Natural killer cell treated with Interleukin-12 subunit alpha and Interleukin-12 subunit beta and Interleukin-15 and Interleukin-18, amount 100 ng/mL, for 72 hours (primary cell): ENCODE measurements at regions not wholly inside any gene's neighbourhood (a gene's known extent, or its start where the extent isn't known, plus 50 kb on each side); places are given as distances from the start of the nearest gene placed in this dataset.
"Not testable (repeated sequence)": the region's sequence is repeated elsewhere in the genome, so short reads cannot be mapped to it uniquely, and the experiment has no call there.

ENCODE experiments used
- ATAC-seq, 2 donors: fragments of 150-1000 bp; cut with Tn5 transposase in 1 of 2; sonication (Bioruptor Pico), chemical (Tn5 transposase) in 1 of 2; 2 replicates each; pipeline ENCODE4 v1.10.0; 2021
- DNase-seq: peaks from one replicate; pipeline ENCODE4 v3.0.0; 2022; ENCODE audit warnings: low spot score
- H3K27ac Mint-ChIP-seq, 2 donors: 1 replicate in 1 of 2; 2 replicates in 1 of 2; pipeline ENCODE4 v1.8.0; 2022; ENCODE audit warnings: mixed read lengths in 2 of 2, mild to moderate bottlenecking in 1 of 2, moderate library complexity in 1 of 2
- H3K27me3 Mint-ChIP-seq, 2 donors: 1 replicate in 1 of 2; 2 replicates in 1 of 2; pipeline ENCODE4 v1.8.0; 2022; ENCODE audit warnings: mixed read lengths in 2 of 2
- H3K36me3 Mint-ChIP-seq: one replicate; pipeline ENCODE4 v1.8.0; 2022; ENCODE audit warnings: mixed read lengths
- H3K4me1 Mint-ChIP-seq, 2 donors: 1 replicate in 1 of 2; 2 replicates in 1 of 2; pipeline ENCODE4 v1.8.0; 2022; ENCODE audit warnings: low read depth in 2 of 2, mixed read lengths in 2 of 2, mild to moderate bottlenecking in 1 of 2
- H3K4me3 Mint-ChIP-seq: one replicate; pipeline ENCODE4 v1.8.0; 2022; ENCODE audit warnings: mixed read lengths
- H3K9me3 Mint-ChIP-seq: 2 replicates; pipeline ENCODE4 v1.8.0; 2022; ENCODE audit warnings: mixed read lengths

DNA sequence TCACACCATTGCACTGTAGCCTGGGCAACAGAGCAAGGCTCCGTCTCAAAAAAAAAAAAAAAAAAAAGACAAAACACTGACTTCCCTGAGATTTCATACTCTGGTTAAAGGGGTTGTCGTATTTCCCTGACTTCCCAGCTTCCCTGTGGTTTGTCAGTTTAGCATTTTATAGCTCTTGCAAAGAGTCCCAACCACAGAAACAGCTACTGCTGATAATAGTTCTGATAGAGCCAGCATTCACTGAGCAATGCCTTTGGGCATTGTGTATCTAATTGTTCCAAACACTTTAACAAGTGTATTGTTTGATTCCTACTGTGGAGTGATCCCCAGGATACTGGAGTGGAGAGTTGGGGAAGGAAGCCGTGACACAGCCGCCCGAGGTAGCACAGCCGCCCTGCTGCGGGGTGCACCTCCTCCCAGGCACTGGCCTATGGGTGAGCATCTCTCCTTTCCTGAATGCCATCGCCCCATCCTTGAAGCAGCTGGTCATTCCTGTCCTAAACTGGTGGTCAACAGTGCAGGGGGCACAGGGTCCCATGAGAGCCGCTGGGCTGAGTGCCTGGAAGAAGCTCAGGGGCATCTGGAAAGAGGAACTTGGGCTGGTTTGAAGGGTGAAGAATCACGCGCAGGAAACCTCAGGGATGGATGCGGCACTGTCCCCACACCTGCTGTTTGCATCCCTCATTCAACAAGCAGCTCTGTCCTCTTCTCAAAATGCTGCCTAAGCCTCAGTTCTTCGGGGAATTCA is 81.0 kb upstream of the TMEM18 start:
- no peaks in the 10 kb centered on the region for H3K36me3 Mint-ChIP-seq
- ATAC-seq (no peak), DNase-seq (no peak)
- H3K27ac Mint-ChIP-seq: no peak overlapping the region
- no peaks in the 10 kb centered on the region for H3K9me3 Mint-ChIP-seq
- no peak overlapping the region for H3K4me3 Mint-ChIP-seq
- H3K4me1 Mint-ChIP-seq: peaks cover 0 to under 1% of the 10 kb centered on the region in 2 donors
- H3K27me3 Mint-ChIP-seq: peaks cover 29 to 35% of the 10 kb centered on the region in 2 donors

DNA sequence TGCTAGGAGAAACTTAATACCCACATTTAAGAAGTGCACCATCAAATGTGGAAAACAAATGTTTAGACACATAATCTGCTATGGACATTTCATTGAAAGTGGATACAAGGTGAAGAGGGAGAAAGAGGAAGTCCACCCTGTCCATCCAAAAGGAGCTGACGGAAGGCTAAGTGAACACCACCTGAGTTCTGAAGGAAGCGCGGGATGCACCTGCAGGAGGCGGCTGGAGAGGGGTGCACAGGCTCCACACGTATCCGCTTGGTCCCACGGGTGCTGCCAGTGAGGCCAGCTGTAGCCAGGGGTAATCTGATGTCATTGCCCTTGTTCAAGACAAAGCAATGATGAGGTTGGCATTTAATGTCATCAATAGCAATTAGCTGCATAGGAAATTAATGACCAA is 75.9 kb upstream of the TMEM18 start:
- Mint-ChIP-seq H3K4me3 (no peak overlapping the region), H3K36me3 (no peaks in the 10 kb centered on the region), H3K9me3 (no peaks in the 10 kb centered on the region), H3K27ac (no peak overlapping the region), H3K4me1 (no peaks in the 10 kb centered on the region), H3K27me3 (peaks cover 27 to 38% of the 10 kb centered on the region in 2 donors)
- DNase-seq (no peak), ATAC-seq (no peak)

DNA sequence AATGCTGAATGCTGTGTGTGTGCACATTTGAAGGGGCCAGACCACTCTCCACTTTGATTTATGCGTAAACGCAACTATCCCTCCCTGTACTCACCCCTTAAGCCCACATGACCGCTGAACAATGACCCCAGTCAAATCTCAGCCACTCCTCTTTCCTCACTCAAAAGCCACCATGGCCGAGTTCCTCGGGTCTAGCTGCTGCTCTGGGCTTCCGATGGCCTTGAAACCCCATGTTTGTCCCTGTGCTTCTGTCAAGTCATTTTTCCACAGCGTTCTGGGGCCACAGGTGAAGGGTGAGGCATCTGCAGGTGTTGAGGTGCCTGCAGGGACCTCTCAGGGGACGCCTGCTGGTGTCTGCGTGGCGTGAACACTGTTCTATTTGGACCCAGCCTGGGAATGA is 74.3 kb upstream of the TMEM18 start:
- peaks cover 0 to 5% of the 10 kb centered on the region in 2 donors for H3K4me1 Mint-ChIP-seq
- DNase-seq (no peak), ATAC-seq (no peak)
- no peak overlapping the region for H3K27ac Mint-ChIP-seq
- H3K9me3 Mint-ChIP-seq: no peaks in the 10 kb centered on the region
- no peaks in the 10 kb centered on the region for H3K36me3 Mint-ChIP-seq
- no peak overlapping the region for H3K4me3 Mint-ChIP-seq
- H3K27me3 Mint-ChIP-seq: peaks cover 26 to 47% of the 10 kb centered on the region in 2 donors

GRCh38 chr2:750628-751027 is 73.4 kb upstream of the TMEM18 start:
- H3K9me3 Mint-ChIP-seq: no peaks in the 10 kb centered on the region
- DNase-seq (no peak), ATAC-seq (no peak)
- no peak overlapping the region for H3K27ac Mint-ChIP-seq
- no peaks in the 10 kb centered on the region for H3K36me3 Mint-ChIP-seq
- peaks cover 0 to 5% of the 10 kb centered on the region in 2 donors for H3K4me1 Mint-ChIP-seq
- peaks cover 26 to 44% of the 10 kb centered on the region in 2 donors for H3K27me3 Mint-ChIP-seq
- no peak overlapping the region for H3K4me3 Mint-ChIP-seq

- Mint-ChIP-seq H3K9me3 (no peaks in the 10 kb centered on the region), H3K36me3 (no peaks in the 10 kb centered on the region), H3K4me1 (peaks cover 0 to 5% of the 10 kb centered on the region in 2 donors), H3K27ac (no peak overlapping the region), H3K4me3 (no peak overlapping the region), H3K27me3 (peaks cover 21 to 39% of the 10 kb centered on the region in 2 donors)
- ATAC-seq (no peak), DNase-seq (no peak)
These were observed 70.7 kb upstream of the TMEM18 start for GRCh38 chr2:747762-748351.

DNA sequence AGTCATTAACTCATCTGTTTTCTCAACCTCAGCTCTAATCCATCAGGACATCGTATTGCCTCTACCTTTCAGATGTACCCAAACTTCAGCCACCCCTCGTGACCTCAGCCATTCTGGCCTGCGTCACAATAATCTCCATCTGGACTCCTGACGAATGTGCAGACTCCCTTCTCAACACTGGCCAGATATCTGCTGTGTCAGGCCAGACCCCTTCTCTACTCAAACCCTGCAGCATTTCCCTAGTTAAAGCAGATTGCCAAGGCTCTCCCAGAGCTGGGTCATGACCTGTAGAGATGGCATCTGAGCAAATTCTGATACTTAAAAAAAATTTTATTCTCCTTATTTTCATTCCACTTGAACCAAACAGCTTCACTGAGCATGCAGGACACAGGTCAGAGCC is 69.5 kb upstream of the TMEM18 start:
- Mint-ChIP-seq H3K27ac (no peak overlapping the region), H3K9me3 (no peaks in the 10 kb centered on the region), H3K36me3 (no peaks in the 10 kb centered on the region), H3K27me3 (peaks cover 23 to 44% of the 10 kb centered on the region in 2 donors), H3K4me1 (peaks cover 0 to 5% of the 10 kb centered on the region in 2 donors), H3K4me3 (no peak overlapping the region)
- DNase-seq (no peak), ATAC-seq (no peak)

DNA sequence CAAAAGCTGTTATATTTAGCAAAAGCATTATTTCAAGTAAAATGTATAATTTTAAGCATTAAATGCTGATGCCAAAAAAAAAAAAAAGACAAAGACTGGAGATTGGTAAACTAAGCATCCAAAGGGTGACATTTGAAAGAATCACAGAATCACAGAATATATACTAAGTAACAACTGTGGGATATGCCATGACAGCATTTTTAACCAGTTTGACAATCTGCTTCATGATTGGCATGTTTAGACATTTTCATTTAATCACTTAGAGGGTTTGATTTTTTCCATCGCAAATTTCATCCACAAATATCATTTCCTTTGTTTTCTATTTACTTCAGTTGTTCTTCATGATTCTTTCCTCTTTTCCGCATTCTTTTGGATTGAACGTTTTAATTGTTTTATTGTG is 66.9 kb upstream of the TMEM18 start:
- Mint-ChIP-seq H3K36me3 (no peaks in the 10 kb centered on the region), H3K4me3 (no peak overlapping the region), H3K9me3 (no peaks in the 10 kb centered on the region), H3K27ac (no peak overlapping the region), H3K27me3 (peaks cover 34 to 40% of the 10 kb centered on the region in 2 donors), H3K4me1 (peaks cover 9 to 13% of the 10 kb centered on the region in 2 donors)
- DNase-seq (no peak), ATAC-seq (no peak)

DNA sequence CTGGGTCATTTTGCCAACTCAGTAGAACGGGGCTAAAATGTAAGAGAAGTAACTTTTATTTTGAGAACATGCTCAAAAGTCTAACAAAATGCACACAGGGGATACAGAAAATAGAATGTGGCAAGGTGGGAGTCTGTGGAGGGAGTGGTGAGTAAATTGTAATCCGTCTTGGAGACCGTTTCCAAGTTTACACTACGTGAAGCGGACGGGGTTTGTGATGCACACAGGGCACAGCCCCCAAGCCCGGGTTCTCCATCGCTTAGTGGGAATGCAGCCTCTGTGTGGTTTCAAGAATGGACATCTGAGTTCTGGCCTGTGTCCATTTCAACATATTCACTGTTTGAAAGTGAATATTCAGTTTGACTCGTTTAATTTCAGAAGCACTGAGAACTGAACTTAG is 65.0 kb upstream of the TMEM18 start:
- H3K4me3 Mint-ChIP-seq: no peak overlapping the region
- peaks cover 5 to 13% of the 10 kb centered on the region in 2 donors for H3K4me1 Mint-ChIP-seq
- no peak overlapping the region for H3K27ac Mint-ChIP-seq
- no peaks in the 10 kb centered on the region for H3K9me3 Mint-ChIP-seq
- peaks cover 30 to 39% of the 10 kb centered on the region in 2 donors for H3K27me3 Mint-ChIP-seq
- ATAC-seq (no peak), DNase-seq (no peak)
- H3K36me3 Mint-ChIP-seq: no peaks in the 10 kb centered on the region

- no peaks in the 10 kb centered on the region for H3K9me3 Mint-ChIP-seq
- ATAC-seq: no peak
- DNase-seq: no peak
- H3K27me3 Mint-ChIP-seq: peaks cover 29 to 39% of the 10 kb centered on the region in 2 donors
- H3K4me1 Mint-ChIP-seq: peaks cover 5 to 13% of the 10 kb centered on the region in 2 donors
- H3K27ac Mint-ChIP-seq: no peak overlapping the region
- no peak overlapping the region for H3K4me3 Mint-ChIP-seq
- no peaks in the 10 kb centered on the region for H3K36me3 Mint-ChIP-seq
These were observed 63.9 kb upstream of the TMEM18 start for GRCh38 chr2:741195-741496.

- H3K27ac Mint-ChIP-seq, ATAC-seq, H3K9me3 Mint-ChIP-seq, H3K36me3 Mint-ChIP-seq, DNase-seq: not testable (repeated sequence)
- Mint-ChIP-seq H3K4me1 (peaks cover 5 to 13% of the 10 kb centered on the region in 2 donors), H3K4me3 (peak overlapping the region; percentile 71), H3K27me3 (peaks cover 33 to 41% of the 10 kb centered on the region in 2 donors)
These were observed 63.4 kb upstream of the TMEM18 start for GRCh38 chr2:740322-741194.

- H3K9me3 Mint-ChIP-seq, H3K27ac Mint-ChIP-seq, H3K36me3 Mint-ChIP-seq, ATAC-seq, DNase-seq: not testable (repeated sequence)
- H3K27me3 Mint-ChIP-seq: peaks cover 33 to 39% of the 10 kb centered on the region in 2 donors
- peaks cover 5 to 13% of the 10 kb centered on the region in 2 donors for H3K4me1 Mint-ChIP-seq
- peak overlapping the region; percentile 71 for H3K4me3 Mint-ChIP-seq
These were observed 62.7 kb upstream of the TMEM18 start for GRCh38 chr2:739864-740321.

DNA sequence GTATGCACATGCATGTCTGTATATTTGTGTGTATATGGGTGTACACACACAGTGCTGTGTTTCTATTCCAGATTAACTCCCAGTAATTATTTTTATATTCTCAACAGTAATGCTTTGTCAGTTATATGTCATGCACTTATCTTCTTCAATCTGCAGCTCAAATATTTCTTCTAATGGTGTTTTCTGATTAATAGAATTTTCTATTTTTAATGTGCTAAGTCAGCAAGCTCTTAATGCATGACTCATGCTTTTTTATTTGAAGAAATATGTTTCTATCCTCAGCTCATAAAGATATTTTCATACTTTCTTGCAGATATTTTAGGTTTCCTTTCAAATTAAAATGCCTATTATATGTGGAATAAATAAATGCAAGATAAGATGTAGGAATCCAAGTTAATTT is 59.7 kb upstream of the TMEM18 start:
- no peaks in the 10 kb centered on the region for H3K36me3 Mint-ChIP-seq
- H3K27me3 Mint-ChIP-seq: peaks cover 15 to 28% of the 10 kb centered on the region in 2 donors
- DNase-seq: no peak
- no peak overlapping the region for H3K4me3 Mint-ChIP-seq
- H3K4me1 Mint-ChIP-seq: peaks cover 5 to 13% of the 10 kb centered on the region in 2 donors
- ATAC-seq: no peak
- H3K9me3 Mint-ChIP-seq: no peaks in the 10 kb centered on the region
- H3K27ac Mint-ChIP-seq: no peak overlapping the region

DNA sequence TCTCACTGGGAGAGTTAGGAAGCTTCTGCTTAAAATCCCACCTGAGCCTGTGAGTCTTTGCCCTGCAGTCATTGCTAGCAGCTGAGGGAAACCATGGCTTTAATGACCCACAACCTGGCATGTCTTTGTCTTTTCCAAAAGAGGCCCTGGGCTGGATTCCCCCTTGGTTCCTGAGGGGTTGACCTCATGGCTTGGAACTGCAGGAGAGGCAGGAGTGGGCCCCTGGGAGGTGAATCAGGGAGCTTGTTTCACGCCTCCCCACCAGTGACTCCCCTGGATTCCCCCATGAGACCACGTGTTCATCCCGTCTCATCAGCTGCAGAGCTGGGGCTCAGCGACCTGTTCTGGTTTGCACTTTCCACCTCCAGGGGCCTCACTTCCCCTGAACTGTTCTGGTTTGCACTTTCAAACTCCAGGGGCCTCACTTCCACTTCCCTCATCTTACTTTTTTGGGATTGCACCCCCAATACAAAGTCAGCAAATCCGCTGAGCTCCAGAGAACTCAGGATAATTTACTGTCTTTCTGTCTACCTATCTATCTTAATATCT is 58.5 kb upstream of the TMEM18 start:
- no peak for ATAC-seq
- no peak for DNase-seq
- H3K9me3 Mint-ChIP-seq: no peaks in the 10 kb centered on the region
- H3K4me1 Mint-ChIP-seq: peaks cover 5 to 13% of the 10 kb centered on the region in 2 donors
- no peak overlapping the region for H3K4me3 Mint-ChIP-seq
- H3K27me3 Mint-ChIP-seq: peaks cover 9 to 23% of the 10 kb centered on the region in 2 donors
- no peaks in the 10 kb centered on the region for H3K36me3 Mint-ChIP-seq
- no peak overlapping the region for H3K27ac Mint-ChIP-seq
